ENCODE measurements at regions not wholly inside any gene's neighbourhood (a gene's known extent, or its start where the extent isn't known, plus 50 kb on each side); places are given as distances from the start of the nearest gene placed in this dataset.

- Histone ChIP-seq H3K4me3 (no peak overlapping the region), H3K4me1 (ENCODE audit: insufficient read depth) (no peaks in the 10 kb centered on the region), H3K27ac (no peak overlapping the region), H3K27me3 (no peaks in the 10 kb centered on the region), H3K9me3 (no peaks in the 10 kb centered on the region), H3K36me3 (no peaks in the 10 kb centered on the region)
- TF ChIP-seq POLR2A (IDR thresholded peaks at IDR 0.05) (no peak), EP300 (IDR thresholded peaks at IDR 0.05) (no peak), CTCF (IDR thresholded peaks at IDR 0.05) (no peak)
- DNase-seq: no peak
- intact Hi-C loops (cut with DNase I): loop anchor here in 1 of 4 donors (2.0 kb wide), 1 partner anchor 15 kb away; no protein-coding TSS in a partner anchor
- WGBS, 3 donors: 79 to 89% (median 85%) methylated on average over 2 of the region's 2 CpGs
Measured at GRCh38 chr1:103198076-103198475, 89.8 kb upstream of the COL11A1 start.

GRCh38 chr1:103197216-103197615 is 88.9 kb upstream of the COL11A1 start:
- intact Hi-C loops (cut with DNase I): no loop called here
- H3K36me3 ChIP-seq: no peaks in the 10 kb centered on the region
- no peaks in the 10 kb centered on the region for H3K9me3 ChIP-seq
- 80 to 90% (median 87%) methylated on average over 2 of the region's 2 CpGs for WGBS, 3 donors
- TF ChIP-seq EP300 (IDR thresholded peaks at IDR 0.05) (no peak), CTCF (IDR thresholded peaks at IDR 0.05) (no peak), POLR2A (IDR thresholded peaks at IDR 0.05) (no peak)
- no peak for DNase-seq
- no peak overlapping the region for H3K4me3 ChIP-seq
- H3K27me3 ChIP-seq: no peaks in the 10 kb centered on the region
- H3K4me1 ChIP-seq (ENCODE audit: insufficient read depth): no peaks in the 10 kb centered on the region
- no peak overlapping the region for H3K27ac ChIP-seq

GRCh38 chr1:103194984-103195383 is 86.7 kb upstream of the COL11A1 start:
- TF ChIP-seq POLR2A (IDR thresholded peaks at IDR 0.05): no peak
- no peak for TF ChIP-seq CTCF (IDR thresholded peaks at IDR 0.05)
- no peak for TF ChIP-seq EP300 (IDR thresholded peaks at IDR 0.05)
- DNase-seq: no peak
- H3K4me3 ChIP-seq: no peak overlapping the region
- H3K27ac ChIP-seq: no peak overlapping the region
- H3K4me1 ChIP-seq (ENCODE audit: insufficient read depth): no peaks in the 10 kb centered on the region
- no peaks in the 10 kb centered on the region for H3K36me3 ChIP-seq
- intact Hi-C loops (cut with DNase I): no loop called here
- H3K27me3 ChIP-seq: no peaks in the 10 kb centered on the region
- 18 to 54% (median 51%) methylated on average over 4 of the region's 4 CpGs for WGBS, 3 donors
- no peaks in the 10 kb centered on the region for H3K9me3 ChIP-seq

GRCh38 chr1:103194060-103194459 is 85.7 kb upstream of the COL11A1 start:
- H3K27me3 ChIP-seq: no peaks in the 10 kb centered on the region
- no peaks in the 10 kb centered on the region for H3K36me3 ChIP-seq
- no peak for DNase-seq
- no peaks in the 10 kb centered on the region for H3K9me3 ChIP-seq
- intact Hi-C loops (cut with DNase I): no loop called here
- TF ChIP-seq CTCF (IDR thresholded peaks at IDR 0.05) (no peak), POLR2A (IDR thresholded peaks at IDR 0.05) (no peak), EP300 (IDR thresholded peaks at IDR 0.05) (no peak)
- no peak overlapping the region for H3K27ac ChIP-seq
- H3K4me3 ChIP-seq: no peak overlapping the region
- H3K4me1 ChIP-seq (ENCODE audit: insufficient read depth): no peaks in the 10 kb centered on the region

- no peaks in the 10 kb centered on the region for H3K36me3 ChIP-seq
- intact Hi-C loops (cut with DNase I): no loop called here
- no peak overlapping the region for H3K27ac ChIP-seq
- WGBS, 3 donors: 18 to 22% (median 18%) methylated on average over 2 of the region's 2 CpGs
- TF ChIP-seq EP300 (IDR thresholded peaks at IDR 0.05) (no peak), CTCF (IDR thresholded peaks at IDR 0.05) (no peak), POLR2A (IDR thresholded peaks at IDR 0.05) (no peak)
- no peaks in the 10 kb centered on the region for H3K27me3 ChIP-seq
- H3K9me3 ChIP-seq: no peaks in the 10 kb centered on the region
- no peak for DNase-seq
- H3K4me3 ChIP-seq: no peak overlapping the region
- H3K4me1 ChIP-seq (ENCODE audit: insufficient read depth): no peaks in the 10 kb centered on the region
Measured at GRCh38 chr1:103191327-103191726, 83.0 kb upstream of the COL11A1 start.
